ENCODE measurements at regions not wholly inside any gene's neighbourhood (a gene's known extent, or its start where the extent isn't known, plus 50 kb on each side); places are given as distances from the start of the nearest gene placed in this dataset.

- no peak overlapping the region for H3K56ac ChIP-seq (ENCODE audit: insufficient read length, low read depth, low read length)
- H3K27me3 ChIP-seq (ENCODE audit: insufficient read depth, low read length): no peaks in the 10 kb centered on the region
- no peaks in the 10 kb centered on the region for H3K4me1 Mint-ChIP-seq
- H3K4ac ChIP-seq (ENCODE audit: low read depth, low read length): no peak overlapping the region
- H4K8ac ChIP-seq (replicated peaks; ENCODE audit: insufficient read length, low read depth, low read length): no peak overlapping the region
- no peak overlapping the region for H3K27ac ChIP-seq (ENCODE audit: insufficient read length, low read depth, low read length)
- no peak overlapping the region for H3K18ac ChIP-seq (ENCODE audit: insufficient read length, low read depth, low read length)
- H2BK12ac ChIP-seq (ENCODE audit: insufficient read length, low read depth, low read length): no peak overlapping the region
- H2AK5ac ChIP-seq (ENCODE audit: insufficient read length, low read length): no peak overlapping the region
- no peaks in the 10 kb centered on the region for H3K9me3 Mint-ChIP-seq
- WGBS (ENCODE audit: extremely low coverage, insufficient read length, low lambda C conversion rate): no CpG with 5 or more reads among the region's 6 CpGs
- H3K9me3 ChIP-seq (ENCODE audit: control insufficient read depth, low read depth, low read length): no peaks in the 10 kb centered on the region
- no peak overlapping the region for H4K91ac ChIP-seq (ENCODE audit: insufficient read length, low read depth, low read length)
- H2BK120ac ChIP-seq (ENCODE audit: low read depth, low read length, poor library complexity, severe bottlenecking): no peak overlapping the region
- H3K79me1 ChIP-seq (ENCODE audit: insufficient read depth, low read depth, low read length, poor library complexity, severe bottlenecking): no peaks in the 10 kb centered on the region
- no peak overlapping the region; the same call in 1 of the 2 replicates for H3K14ac ChIP-seq (ENCODE audit: insufficient read depth, low read length)
- no peak overlapping the region for H3K4me3 Mint-ChIP-seq
- H3K79me2 ChIP-seq (ENCODE audit: insufficient read depth, low read length): no peaks in the 10 kb centered on the region
- H3K23me2 ChIP-seq (ENCODE audit: insufficient read length, low read depth, low read length, poor library complexity, severe bottlenecking): no peaks in the 10 kb centered on the region
- H4K5ac ChIP-seq (ENCODE audit: insufficient read length, low read depth, low read length): no peak overlapping the region
- H3K9ac ChIP-seq (ENCODE audit: extremely low read depth, insufficient read length, low read length): no peak overlapping the region
- H3K23ac ChIP-seq (ENCODE audit: insufficient read length, low read depth, low read length): no peak overlapping the region
- no peak overlapping the region for H3T11ph ChIP-seq (ENCODE audit: low read length)
- H4K20me1 ChIP-seq (ENCODE audit: control insufficient read depth, insufficient read depth, insufficient read length): no peaks in the 10 kb centered on the region
- H3K4me1 ChIP-seq (ENCODE audit: insufficient read depth, low read length): no peaks in the 10 kb centered on the region
- no peak overlapping the region for H2BK20ac ChIP-seq (ENCODE audit: low read depth, low read length, poor library complexity, severe bottlenecking)
- no peak overlapping the region for H2BK15ac ChIP-seq (ENCODE audit: low read depth, low read length)
- TF ChIP-seq, protein P1, sequence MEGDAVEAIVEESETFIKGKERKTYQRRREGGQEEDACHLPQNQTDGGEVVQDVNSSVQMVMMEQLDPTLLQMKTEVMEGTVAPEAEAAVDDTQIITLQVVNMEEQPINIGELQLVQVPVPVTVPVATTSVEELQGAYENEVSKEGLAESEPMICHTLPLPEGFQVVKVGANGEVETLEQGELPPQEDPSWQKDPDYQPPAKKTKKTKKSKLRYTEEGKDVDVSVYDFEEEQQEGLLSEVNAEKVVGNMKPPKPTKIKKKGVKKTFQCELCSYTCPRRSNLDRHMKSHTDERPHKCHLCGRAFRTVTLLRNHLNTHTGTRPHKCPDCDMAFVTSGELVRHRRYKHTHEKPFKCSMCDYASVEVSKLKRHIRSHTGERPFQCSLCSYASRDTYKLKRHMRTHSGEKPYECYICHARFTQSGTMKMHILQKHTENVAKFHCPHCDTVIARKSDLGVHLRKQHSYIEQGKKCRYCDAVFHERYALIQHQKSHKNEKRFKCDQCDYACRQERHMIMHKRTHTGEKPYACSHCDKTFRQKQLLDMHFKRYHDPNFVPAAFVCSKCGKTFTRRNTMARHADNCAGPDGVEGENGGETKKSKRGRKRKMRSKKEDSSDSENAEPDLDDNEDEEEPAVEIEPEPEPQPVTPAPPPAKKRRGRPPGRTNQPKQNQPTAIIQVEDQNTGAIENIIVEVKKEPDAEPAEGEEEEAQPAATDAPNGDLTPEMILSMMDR (conservative IDR thresholded peaks at IDR 0.05): no peak
- no peak overlapping the region for H2BK5ac ChIP-seq (ENCODE audit: insufficient read length, low read length)
- H3K27me3 Mint-ChIP-seq (ENCODE audit: low read depth): peaks cover 13% of the 10 kb centered on the region
- no peak overlapping the region for H2AFZ ChIP-seq (ENCODE audit: low read length)
- no peaks in the 10 kb centered on the region for H3K36me3 Mint-ChIP-seq (ENCODE audit: insufficient read depth in 1 of 3, low read depth in 3 of 3)
- no peak for DNase-seq
- 0 out of 7 replicates have a peak overlapping the region, but pooled peaks of 1 of the 3 experiments have one; percentile 63 for H3K27ac Mint-ChIP-seq
- no peak overlapping the region for H3K4me2 ChIP-seq (ENCODE audit: insufficient read depth, insufficient read length, low read length)
Observed at GRCh38 chr17:79454826-79455225, 156.0 kb downstream of the RBFOX3 start.

Measured in H9 (cell line).